ENCODE measurements at regions not wholly inside any gene's neighbourhood (a gene's known extent, or its start where the extent isn't known, plus 50 kb on each side); places are given as distances from the start of the nearest gene placed in this dataset.

- no peak for DNase-seq
Observed at GRCh38 chr6:67345946-67346345, 1289.1 kb upstream of the ADGRB3 start.

- no peak for DNase-seq
Observed at GRCh38 chr6:67336014-67336413, 1299.1 kb upstream of the ADGRB3 start.

DNA sequence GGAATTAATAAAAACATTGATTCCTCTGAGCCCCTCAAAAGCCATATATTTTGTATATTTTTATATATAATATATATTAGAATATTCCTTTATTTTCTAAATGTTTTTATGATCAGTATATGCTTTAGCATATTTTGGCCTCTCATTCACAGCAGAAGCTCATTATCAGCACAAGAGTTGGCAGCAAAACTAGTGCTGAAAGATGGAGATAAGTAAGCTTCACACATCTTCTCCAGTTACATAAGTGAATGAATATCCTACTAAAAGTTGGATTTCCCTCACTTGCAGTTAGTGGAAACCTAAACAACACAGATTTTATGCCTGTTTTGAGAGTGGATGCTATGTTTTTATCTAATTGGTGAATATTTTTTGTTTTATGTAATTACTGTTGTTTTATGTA is 1303.8 kb upstream of the ADGRB3 start:
- DNase-seq, result peak; percentile 0

DNA sequence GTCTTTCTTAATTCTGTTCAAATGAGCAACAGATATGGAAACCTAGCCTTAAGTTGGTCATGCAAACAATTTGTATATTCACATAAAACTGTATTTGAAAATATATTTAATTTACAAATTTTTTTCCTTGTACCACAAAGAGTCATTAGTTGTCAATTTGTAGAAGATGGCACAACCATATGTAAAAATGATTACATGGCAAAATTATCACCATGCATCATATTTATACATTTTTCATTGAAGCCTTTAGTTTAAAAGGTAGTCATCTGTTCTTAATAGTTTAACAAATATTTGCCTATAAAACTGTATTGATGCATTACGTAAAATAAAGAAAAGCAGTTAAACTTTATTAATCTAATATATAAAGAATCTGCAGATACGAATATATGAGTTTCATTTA is 1306.8 kb upstream of the ADGRB3 start:
- DNase-seq, result no peak

DNA sequence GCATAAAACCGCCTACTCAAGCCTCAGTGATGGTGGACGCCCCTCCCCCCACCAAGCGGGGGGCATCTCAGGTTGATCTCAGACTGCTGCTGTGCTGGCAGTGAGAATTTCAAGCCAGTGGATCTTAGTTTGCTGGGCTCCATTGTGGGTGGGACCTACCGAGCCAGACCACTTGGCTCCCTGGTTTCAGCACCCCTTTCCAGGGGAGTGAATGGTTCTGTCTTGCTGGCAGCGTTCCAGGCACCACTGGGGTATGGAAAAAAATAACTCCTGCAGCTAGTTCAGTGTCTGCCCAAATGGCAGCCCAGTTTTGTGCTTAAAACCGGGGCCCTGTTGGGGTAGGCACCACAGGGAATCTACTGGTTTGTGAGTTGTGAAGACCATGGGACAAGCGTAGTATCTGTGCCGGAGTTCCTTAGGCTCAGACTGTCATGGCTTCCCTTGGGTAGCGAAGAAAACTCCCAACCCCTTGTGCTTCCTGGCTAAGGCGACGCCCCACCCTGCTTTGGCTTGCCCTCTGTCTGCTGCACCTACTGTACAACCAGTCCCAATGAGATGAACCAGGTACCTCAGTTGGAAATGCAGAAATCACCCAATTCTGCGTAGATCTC is 1334.5 kb upstream of the ADGRB3 start:
- no peak for DNase-seq

DNA sequence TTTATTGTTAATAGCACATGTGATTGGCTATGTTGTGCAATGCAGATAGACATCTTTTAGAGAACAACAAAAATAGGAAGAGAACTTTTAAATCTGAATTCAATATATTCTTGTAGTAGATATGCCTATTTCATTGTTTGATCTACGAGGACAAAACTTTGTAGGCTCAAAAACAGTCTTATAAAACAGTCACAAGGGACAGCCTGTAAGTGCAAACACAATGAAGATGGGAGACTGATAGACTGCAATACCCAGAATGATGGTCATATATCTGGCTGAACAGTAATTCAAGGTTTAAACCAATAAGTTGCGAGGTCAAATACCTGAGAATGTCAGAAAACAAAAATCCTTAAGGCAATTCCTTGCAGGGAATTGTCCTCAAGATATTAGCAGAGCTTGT is 1342.9 kb upstream of the ADGRB3 start:
- no peak for DNase-seq

DNA sequence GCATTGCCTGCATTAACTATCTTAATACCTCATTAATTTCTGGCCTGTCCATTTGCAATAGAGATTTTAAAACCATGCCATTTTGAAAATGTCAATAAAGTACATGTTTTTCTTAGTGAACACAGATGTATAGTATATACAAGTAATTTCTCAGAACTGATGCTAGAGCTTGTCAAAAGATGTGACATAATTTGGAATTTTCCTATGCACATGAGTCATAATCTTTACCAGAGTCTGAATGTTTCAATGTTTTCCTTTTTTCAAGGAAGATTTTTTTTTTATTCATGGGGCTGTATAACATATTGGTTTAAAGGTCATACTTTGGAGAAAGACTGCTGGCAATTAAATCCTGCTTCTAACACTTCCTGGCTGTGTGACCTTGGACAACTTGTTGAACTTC is 1347.5 kb upstream of the ADGRB3 start:
- peak; percentile 13 for DNase-seq

- no peak for DNase-seq
Observed at GRCh38 chr6:67285770-67286495, 1349.1 kb upstream of the ADGRB3 start.

GRCh38 chr6:67277312-67277711 is 1357.8 kb upstream of the ADGRB3 start:
- no peak for DNase-seq

DNA sequence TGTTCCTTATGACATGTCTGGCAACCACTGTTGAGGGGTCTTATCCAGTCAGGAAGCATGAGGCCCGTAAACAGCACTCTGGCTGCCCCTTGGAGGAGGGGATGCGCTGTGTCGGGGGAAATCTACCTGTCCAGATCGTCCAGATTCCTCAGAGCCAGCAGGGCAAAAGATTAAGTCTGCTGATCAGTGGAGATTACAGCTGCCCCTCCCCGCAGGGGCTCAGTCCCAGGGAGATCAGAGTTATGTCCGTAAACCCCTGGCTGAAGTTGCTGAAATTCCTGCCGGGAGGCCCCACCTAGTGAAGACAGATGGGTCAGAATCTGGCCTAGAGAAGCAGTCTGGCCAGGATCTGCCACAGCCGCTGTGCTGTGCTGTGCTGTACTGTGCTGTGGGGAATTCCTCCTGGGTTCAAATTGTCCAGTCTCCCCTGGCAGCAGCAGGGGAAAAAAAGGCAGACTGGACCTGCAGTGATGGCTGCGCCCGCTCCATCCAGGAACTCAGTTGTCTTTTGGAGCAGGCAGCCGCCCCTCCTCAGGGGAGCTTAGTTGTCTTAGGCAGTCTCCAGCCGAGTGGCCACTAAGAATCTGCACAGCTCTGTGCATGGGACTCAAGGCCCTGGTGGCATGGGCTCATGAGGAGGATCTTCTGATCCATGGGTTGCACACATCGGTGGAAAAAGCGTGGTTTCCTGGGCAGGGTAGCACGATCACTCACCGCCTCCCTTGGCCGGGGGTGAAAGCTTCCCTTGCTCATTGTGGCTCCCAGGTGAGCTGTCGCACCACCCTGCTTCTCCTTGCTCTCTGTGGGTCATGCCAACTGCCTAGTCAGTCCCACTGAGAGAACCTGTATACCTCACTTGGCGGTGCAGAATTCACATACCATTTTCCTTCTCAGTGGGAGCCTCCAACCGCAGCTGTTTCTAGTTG is 1368.8 kb upstream of the ADGRB3 start:
- no peak for DNase-seq

GRCh38 chr6:67252663-67253062 is 1382.4 kb upstream of the ADGRB3 start:
- DNase-seq, result no peak

DNA sequence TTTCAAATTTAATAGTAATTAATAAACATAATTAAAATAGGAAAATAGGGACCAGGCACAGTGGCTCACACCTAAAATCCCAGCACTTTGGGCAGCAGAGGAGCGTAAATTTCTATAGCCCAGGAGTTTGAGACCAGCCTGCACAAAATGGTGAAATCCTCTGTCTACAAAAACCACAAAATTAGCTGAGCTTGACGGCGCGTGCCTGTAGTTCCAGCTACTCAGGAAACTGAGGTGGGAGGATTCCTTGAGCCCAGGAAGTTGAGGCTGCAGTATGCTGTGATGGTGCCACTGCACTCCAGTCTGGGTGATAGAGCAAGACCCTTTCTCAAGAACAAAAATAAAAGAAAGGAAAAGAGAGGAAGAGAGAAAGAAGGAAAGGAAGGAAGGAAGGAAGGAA is 1387.0 kb upstream of the ADGRB3 start:
- DNase-seq, result no peak

DNA sequence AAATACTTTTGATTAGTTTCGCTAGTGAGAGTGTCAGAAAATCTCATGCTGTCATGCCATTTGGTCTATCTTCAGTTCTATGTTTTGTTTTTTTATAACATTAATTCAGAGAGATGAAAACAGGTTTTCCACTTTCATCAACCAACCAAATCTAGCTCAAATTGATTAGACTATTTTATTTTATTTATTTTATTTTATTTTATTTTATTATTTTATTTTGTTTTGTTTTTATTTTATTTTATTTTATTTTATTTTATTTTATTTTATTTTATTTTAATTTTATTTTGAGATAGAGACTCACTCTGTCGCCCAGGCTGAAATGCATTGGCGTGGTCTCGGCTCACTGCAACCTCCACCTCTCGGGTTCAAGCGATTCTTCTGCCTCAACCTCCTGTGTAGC is 1391.0 kb upstream of the ADGRB3 start:
- no peak for DNase-seq

GRCh38 chr6:67237277-67237676 is 1397.8 kb upstream of the ADGRB3 start:
- no peak for DNase-seq

GRCh38 chr6:67231092-67231491 is 1404.0 kb upstream of the ADGRB3 start:
- DNase-seq, result no peak

- no peak for DNase-seq
Observed at GRCh38 chr6:67224989-67225388, 1410.1 kb upstream of the ADGRB3 start.

- DNase-seq, result no peak
Observed at GRCh38 chr6:67221226-67221625, 1413.9 kb upstream of the ADGRB3 start.

- DNase-seq, result no peak
Observed at GRCh38 chr6:67219346-67219745, 1415.7 kb upstream of the ADGRB3 start.

DNA sequence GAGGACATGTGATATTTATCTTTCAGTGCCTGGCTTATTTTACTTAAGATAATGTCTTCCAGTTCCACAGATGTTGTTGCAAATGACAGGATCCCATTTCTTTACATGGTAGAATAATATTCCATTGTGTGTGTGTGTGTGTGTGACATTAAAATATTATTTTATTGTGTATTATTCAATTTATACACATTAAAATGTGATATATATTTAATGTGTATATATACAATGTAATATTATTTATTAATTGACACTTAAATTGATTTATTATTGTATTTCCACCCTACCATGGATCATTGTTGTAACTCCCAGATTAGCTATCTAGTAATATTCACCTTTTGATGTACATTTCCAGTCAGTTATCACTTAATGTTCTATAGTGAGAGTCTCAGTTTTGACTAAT is 1422.5 kb upstream of the ADGRB3 start:
- DNase-seq, result no peak

GRCh38 chr6:67210450-67210849 is 1424.6 kb upstream of the ADGRB3 start:
- DNase-seq, result no peak

GRCh38 chr6:67201563-67201962 is 1433.5 kb upstream of the ADGRB3 start:
- DNase-seq, result no peak

DNA sequence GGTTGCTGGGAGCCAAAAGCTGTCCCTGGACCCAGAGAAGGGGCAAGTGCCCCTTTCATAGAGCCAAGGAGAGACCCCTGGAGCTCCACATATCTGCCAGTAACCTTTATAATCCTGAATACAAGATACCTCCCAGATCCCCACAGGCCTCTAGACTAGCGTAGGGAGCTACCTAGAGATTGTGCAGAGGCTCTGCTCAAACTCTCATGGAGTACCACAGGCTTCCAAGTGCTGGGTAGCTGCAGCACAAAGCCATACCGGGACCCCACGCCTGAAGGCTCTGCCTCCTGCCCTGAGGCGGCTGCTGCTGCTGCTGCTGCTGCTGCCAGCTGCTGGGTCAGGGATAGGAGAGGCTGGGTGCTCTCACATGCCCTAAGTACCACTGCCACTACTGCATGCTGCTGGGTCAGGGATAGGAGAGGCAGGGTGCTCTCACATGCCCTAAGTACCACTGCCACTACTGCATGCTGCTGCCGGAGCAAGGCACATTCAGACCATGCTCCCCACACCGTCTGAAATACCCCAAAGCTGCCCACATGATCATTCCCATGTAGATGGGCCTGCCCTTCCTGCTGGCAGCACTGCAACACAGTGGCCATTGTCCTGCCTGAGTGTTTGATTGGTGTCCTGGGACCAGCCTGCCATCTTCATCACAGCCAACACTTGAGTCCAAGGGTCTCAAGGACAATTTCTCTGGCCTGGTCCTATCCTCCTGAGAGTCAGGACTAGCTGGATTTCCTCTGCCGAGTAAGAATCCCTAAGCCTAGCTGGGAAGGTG is 1434.3 kb upstream of the ADGRB3 start:
- no peak for DNase-seq
